ENCODE measurements at regions not wholly inside any gene's neighbourhood (a gene's known extent, or its start where the extent isn't known, plus 50 kb on each side); places are given as distances from the start of the nearest gene placed in this dataset.

DNA sequence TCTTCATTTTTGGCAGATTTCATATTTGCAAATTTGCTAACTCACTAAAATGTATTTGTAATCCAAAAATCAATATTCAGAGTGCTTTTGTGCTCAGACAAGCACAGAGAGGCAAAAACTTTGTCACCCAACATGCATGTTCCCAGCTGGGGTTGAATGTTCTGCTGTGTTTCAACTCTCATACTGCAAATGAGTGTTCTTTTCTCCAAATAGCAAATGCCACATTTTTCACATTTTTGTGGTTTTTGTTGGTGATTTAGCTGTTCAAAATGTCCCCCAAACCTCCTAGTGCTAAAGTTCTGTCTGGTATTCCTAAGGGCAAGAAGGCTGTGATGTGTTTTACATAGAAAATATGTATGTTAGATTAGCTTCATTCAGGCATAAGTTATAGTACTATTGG lies 87.3 kb upstream of the PCSK5 start:
- no peak for TF ChIP-seq EZH2phosphoT487 (IDR thresholded peaks at IDR 0.05; ENCODE audit: low read depth, severe bottlenecking, unreplicated experiment)
- TF ChIP-seq, protein P1, sequence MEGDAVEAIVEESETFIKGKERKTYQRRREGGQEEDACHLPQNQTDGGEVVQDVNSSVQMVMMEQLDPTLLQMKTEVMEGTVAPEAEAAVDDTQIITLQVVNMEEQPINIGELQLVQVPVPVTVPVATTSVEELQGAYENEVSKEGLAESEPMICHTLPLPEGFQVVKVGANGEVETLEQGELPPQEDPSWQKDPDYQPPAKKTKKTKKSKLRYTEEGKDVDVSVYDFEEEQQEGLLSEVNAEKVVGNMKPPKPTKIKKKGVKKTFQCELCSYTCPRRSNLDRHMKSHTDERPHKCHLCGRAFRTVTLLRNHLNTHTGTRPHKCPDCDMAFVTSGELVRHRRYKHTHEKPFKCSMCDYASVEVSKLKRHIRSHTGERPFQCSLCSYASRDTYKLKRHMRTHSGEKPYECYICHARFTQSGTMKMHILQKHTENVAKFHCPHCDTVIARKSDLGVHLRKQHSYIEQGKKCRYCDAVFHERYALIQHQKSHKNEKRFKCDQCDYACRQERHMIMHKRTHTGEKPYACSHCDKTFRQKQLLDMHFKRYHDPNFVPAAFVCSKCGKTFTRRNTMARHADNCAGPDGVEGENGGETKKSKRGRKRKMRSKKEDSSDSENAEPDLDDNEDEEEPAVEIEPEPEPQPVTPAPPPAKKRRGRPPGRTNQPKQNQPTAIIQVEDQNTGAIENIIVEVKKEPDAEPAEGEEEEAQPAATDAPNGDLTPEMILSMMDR (IDR thresholded peaks at IDR 0.05; ENCODE audit: poor library complexity) = no peak
- no peak for TF ChIP-seq EZH2 (IDR thresholded peaks at IDR 0.05; ENCODE audit: borderline replicate concordance)

Measured in hepatocyte (in vitro differentiated cells).